Stimulated activated CD4-positive, alpha-beta T cell treated with anti-CD3 and anti-CD28 coated beads, TNF-alpha, amount 100 ng/mL, for 24 hours (primary cell): ENCODE measurements at regions not wholly inside any gene's neighbourhood (a gene's known extent, or its start where the extent isn't known, plus 50 kb on each side); places are given as distances from the start of the nearest gene placed in this dataset.

Experiments
- DNase-seq, 3 experiments: peaks; one replicate each; pipeline ENCODE4 v3.0.0-alpha.2; 2020; ENCODE audit warnings: low read depth in 3 of 3

GRCh38 chr15:85941186-85941855 is 138.3 kb upstream of the AGBL1 start:
- no peak for DNase-seq

DNA sequence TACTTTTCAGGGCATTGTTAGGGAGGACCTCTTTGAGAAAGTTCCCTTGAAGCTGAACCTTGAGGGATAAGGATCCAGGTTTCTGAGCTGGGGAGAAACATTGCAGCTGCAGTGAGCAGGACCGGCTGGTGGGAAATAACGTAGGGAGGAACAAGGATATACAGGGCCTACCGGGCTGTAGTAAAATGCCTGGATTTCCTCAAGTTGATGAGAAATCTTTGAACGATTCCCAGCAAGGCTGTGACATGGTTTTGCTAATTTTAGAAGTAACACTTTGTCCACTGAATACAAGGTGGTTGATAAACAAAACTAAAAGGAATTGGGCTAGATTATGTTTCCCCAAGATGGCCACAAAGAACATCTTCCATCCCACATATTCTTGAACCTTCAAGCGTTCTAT is 137.0 kb upstream of the AGBL1 start:
- no peak for DNase-seq

- DNase-seq: no peak
Measured at GRCh38 chr15:85943151-85943550, 136.5 kb upstream of the AGBL1 start.

- DNase-seq: no peak
Measured at GRCh38 chr15:85943791-85944190, 135.9 kb upstream of the AGBL1 start.

GRCh38 chr15:85947021-85947420 is 132.7 kb upstream of the AGBL1 start:
- no peak for DNase-seq

- DNase-seq: no peak
Measured at GRCh38 chr15:85947936-85948335, 131.7 kb upstream of the AGBL1 start.

DNA sequence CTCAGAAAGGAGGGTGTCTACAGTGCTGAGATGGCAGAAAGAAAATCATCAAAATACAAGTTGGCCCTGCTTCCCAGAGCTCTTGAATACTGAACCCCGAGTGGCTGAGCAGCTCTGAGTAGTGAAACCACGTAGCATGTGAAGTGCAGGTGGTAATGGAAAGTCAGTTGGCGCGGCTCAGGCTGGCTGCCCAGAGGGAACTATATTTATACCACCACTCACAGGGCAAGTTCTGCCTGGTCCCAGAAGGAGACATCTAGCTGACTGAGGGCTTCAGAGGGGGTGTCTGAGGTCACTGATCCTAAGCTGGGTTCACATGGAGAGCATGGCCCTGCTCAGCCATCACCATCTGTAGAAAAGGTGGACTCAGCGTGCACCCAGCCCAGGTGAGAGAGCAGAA is 129.6 kb upstream of the AGBL1 start:
- DNase-seq: no peak

DNA sequence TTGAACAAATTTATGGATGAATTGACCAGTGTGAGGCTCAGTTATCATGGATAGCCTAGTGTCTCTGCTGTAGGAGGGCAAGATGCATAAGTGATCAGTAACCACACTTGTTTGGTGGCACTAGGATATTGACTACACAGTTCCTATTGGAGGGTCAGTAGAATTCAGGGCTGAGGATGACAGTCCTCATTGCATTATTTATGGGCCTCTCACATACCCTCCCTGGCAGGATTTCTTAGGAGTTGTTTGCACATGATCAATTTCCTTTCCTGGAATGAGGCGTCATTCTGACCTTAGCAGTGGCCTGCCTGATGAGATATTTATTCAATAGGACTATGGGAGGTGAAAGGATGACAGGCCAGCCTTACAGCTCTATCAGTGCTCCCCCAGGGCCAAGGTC is 125.1 kb upstream of the AGBL1 start:
- DNase-seq: no peak

GRCh38 chr15:85955501-85956391 is 123.9 kb upstream of the AGBL1 start:
- DNase-seq: no peak

GRCh38 chr15:85956532-85957275 is 123.0 kb upstream of the AGBL1 start:
- DNase-seq: no peak

DNA sequence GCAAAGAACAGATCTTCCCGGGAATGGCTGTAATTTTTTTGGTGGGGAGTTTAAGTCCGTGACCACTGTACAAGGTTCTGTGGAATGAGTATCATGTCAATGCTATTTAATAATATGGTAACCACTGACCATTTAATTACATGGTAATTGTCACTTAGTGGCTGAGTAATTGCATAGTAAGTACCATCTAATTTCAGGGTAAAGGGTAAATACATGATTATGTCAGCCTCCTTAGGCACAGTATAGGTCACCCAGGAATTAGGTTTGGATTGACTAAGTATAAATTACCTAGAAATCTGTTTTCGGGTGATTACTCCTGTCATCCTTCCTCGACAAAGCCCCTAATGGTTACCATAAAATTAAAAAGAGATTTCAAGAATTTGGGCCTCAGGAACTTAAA is 120.1 kb upstream of the AGBL1 start:
- no peak for DNase-seq

GRCh38 chr15:85960381-85960780 is 119.3 kb upstream of the AGBL1 start:
- DNase-seq: no peak

- no peak for DNase-seq
Measured at GRCh38 chr15:85961821-85962220, 117.8 kb upstream of the AGBL1 start.

DNA sequence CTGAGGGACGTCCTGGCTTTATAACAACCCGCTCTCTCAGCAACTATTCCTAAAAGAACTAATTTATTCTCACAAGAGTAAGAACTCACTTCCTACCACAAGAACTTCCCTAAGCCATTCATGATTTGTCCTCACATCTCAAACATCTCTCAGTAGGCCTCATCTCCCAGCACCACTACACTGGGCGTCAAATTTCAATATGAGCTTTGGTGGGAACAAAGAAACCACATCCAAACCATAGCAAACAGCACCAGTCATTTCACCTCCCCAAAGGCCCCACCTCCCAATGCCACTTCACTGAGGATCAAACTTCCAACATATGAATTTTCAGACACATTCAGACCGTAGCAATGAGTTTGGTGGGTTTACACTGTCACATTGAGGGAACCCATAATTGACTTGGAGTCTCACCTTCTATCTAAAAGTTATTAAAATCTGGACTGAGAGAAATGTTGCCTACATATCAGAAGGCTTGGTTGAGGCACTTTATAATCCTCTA is 116.4 kb upstream of the AGBL1 start:
- no peak for DNase-seq

GRCh38 chr15:85964471-85964870 is 115.2 kb upstream of the AGBL1 start:
- no peak for DNase-seq

DNA sequence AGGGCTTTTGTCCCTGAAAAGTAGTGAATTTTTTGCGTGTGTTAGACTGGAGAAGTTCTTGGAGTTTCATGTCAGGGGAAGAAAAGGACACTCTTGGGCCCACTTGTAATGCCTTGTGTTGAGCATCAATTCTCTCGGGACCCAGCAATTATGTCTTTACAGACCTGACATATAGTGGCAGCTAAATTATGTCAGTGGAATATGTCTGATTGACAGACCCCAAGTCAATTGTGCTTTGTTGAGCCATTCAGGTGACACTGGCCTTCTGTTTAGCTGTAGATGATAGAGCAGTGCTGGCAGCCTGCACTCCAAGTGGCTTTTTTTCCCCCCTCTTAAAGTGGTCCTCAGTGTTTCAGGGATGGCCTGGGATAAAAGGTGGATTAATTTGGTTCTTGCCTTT is 112.1 kb upstream of the AGBL1 start:
- no peak for DNase-seq

DNA sequence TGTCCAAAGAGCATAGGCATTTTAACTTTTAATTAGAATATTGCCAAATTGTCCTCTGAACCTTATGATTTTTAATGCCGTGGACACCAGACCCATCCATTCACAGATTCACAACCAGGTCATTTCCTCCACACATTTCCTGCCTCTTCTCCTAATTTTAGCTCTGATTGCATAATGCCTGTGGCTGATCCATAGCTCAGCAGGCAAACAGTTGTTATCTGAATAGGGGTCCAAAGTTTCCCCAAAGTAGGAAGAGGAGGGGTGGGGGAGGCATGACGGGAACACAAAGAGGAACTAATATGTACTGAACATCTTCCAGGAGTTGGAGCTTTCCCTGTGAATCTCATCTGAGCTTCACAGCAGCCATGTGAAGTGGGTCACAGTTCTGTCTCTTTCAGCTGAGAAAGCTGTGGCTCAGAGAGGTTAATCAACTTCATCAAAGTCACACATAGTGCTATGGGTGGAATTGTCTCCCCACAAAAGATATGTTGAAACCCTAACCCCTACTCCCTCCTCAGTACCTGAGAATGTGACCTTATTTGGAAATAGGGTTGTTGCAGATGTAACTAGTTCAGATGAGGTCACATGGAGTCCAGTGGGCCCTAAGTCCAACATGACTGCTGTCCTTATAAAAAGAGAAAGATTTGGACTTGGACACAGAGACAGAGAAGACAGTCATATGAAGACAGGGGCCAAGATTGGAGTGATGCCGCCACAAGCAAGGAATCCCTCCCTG is 106.7 kb upstream of the AGBL1 start:
- DNase-seq: no peak

GRCh38 chr15:85973584-85974347 is 105.9 kb upstream of the AGBL1 start:
- DNase-seq: no peak

GRCh38 chr15:85974348-85974705 is 105.3 kb upstream of the AGBL1 start:
- DNase-seq: no peak

GRCh38 chr15:85974742-85975141 is 104.9 kb upstream of the AGBL1 start:
- DNase-seq: no peak

GRCh38 chr15:85976102-85976501 is 103.6 kb upstream of the AGBL1 start:
- no peak for DNase-seq
